Right atrium auricular region (tissue), 2 donors: ENCODE measurements at regions not wholly inside any gene's neighbourhood (a gene's known extent, or its start where the extent isn't known, plus 50 kb on each side); places are given as distances from the start of the nearest gene placed in this dataset.

ENCODE experiments used
- DNase-seq: peaks from one replicate; pipeline ENCODE4 v3.0.0-alpha.2; 2019; ENCODE audit warnings: low spot score
- H3K27ac ChIP-seq, 2 donors: fragments of 200-600 bp; sonication (generic); 1 replicate in 1 of 2; 2 replicates in 1 of 2; pipeline ENCODE4 v1.5.1; 2016 to 2019
- H3K27me3 ChIP-seq, 2 donors: fragments of 200-600 bp; sonication (generic); one replicate each; pipeline versions ENCODE4 v1.5.1 to v1.6.0; 2017 to 2019
- H3K36me3 ChIP-seq: fragments of 200-600 bp; sonication (generic); one replicate; pipeline ENCODE4 v1.5.1; 2016
- H3K4me1 ChIP-seq, 2 donors: fragments of 200-600 bp; sonication (generic); one replicate each; pipeline versions ENCODE4 v1.5.1 to v1.6.0; 2017 to 2019
- H3K4me3 ChIP-seq, 2 donors: fragments of 200-600 bp; sonication (generic); 1 replicate in 1 of 2; 2 replicates in 1 of 2; pipeline ENCODE4 v1.5.1; 2017 to 2019; ENCODE audit warnings: mild to moderate bottlenecking in 1 of 2, moderate library complexity in 1 of 2
- H3K9me3 ChIP-seq, 2 donors: fragments of 200-600 bp; sonication (generic); one replicate each; pipeline ENCODE4 v1.5.1; 2019
- TF ChIP-seq, protein P1 (sequence below), 2 donors: fragments of 200-600 bp; sonication (generic); IDR thresholded peaks; one replicate each; pipeline ENCODE4 v1.5.1; 2019; ENCODE audit warnings: antibody characterized with exemption in 2 of 2

DNA sequence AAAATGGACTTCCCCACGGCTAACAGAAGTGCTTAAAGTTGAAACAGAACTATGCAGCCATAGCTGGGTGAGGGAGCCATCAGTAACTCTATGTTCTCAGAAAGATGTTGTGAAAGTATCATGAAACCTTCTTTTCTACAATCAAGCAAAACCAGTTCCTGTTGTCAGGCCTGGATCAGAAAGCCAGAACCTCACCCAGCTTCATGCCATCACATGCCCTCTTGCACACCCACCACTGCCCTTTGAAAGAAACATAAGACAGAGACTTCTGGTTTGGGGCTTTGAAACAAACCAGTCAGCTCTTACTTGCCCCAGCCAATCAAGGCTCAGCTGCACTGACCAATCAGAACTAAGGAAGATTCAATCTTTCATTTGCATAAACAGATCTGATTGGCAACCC lies 230.8 kb upstream of the FERD3L start:
- Histone ChIP-seq H3K27me3 (no peaks in the 10 kb centered on the region), H3K4me3 (no peak overlapping the region), H3K4me1 (no peaks in the 10 kb centered on the region), H3K9me3 (no peaks in the 10 kb centered on the region), H3K36me3 (no peaks in the 10 kb centered on the region), H3K27ac (no peak overlapping the region)
- TF ChIP-seq, protein P1, sequence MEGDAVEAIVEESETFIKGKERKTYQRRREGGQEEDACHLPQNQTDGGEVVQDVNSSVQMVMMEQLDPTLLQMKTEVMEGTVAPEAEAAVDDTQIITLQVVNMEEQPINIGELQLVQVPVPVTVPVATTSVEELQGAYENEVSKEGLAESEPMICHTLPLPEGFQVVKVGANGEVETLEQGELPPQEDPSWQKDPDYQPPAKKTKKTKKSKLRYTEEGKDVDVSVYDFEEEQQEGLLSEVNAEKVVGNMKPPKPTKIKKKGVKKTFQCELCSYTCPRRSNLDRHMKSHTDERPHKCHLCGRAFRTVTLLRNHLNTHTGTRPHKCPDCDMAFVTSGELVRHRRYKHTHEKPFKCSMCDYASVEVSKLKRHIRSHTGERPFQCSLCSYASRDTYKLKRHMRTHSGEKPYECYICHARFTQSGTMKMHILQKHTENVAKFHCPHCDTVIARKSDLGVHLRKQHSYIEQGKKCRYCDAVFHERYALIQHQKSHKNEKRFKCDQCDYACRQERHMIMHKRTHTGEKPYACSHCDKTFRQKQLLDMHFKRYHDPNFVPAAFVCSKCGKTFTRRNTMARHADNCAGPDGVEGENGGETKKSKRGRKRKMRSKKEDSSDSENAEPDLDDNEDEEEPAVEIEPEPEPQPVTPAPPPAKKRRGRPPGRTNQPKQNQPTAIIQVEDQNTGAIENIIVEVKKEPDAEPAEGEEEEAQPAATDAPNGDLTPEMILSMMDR (IDR thresholded peaks at IDR 0.05): no peak
- DNase-seq: no peak

DNA sequence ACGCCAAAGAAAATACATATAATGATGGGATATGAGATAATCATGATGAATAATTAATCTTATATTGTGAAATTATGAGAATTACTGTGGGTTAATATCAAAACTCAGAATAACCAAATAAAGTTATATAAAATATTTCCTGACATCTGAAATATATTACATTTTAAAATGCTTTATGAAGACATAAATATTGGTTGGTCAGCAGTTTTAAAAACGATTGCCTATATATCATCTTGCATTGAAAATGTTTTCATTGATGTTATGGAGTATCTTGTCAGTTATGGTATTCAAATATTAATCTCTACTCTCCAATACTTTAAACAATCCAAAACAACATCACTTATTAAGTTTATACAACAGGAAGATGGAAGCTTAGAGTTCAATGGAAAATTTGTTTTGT lies 228.1 kb upstream of the FERD3L start:
- TF ChIP-seq, protein P1 (IDR thresholded peaks at IDR 0.05): no peak
- Histone ChIP-seq H3K27ac (no peak overlapping the region), H3K36me3 (no peaks in the 10 kb centered on the region), H3K4me3 (no peak overlapping the region), H3K4me1 (no peaks in the 10 kb centered on the region), H3K9me3 (no peaks in the 10 kb centered on the region), H3K27me3 (no peaks in the 10 kb centered on the region)
- no peak for DNase-seq

DNA sequence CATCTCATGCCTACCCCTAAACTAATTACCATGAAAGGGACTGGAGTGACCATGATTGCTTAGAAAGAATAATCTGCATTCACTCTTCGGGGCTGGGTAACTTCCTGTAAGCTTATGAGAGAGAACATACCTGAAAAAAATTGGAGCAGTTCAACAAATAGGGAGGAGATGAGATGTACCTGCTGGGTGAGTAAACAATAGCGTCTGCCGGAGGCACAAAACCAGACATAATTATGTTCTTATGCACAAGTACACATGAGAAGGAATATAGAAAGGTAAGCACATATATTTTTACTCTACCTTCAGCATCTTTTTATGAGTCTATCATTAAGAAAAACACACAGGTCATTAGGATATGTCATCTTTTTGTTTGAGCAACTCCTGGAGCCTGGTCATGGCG lies 224.6 kb upstream of the FERD3L start:
- Histone ChIP-seq H3K9me3 (no peaks in the 10 kb centered on the region), H3K27me3 (no peaks in the 10 kb centered on the region), H3K27ac (no peak overlapping the region), H3K4me1 (no peaks in the 10 kb centered on the region), H3K36me3 (no peaks in the 10 kb centered on the region), H3K4me3 (no peak overlapping the region)
- no peak for DNase-seq
- TF ChIP-seq, protein P1 (IDR thresholded peaks at IDR 0.05): no peak

DNA sequence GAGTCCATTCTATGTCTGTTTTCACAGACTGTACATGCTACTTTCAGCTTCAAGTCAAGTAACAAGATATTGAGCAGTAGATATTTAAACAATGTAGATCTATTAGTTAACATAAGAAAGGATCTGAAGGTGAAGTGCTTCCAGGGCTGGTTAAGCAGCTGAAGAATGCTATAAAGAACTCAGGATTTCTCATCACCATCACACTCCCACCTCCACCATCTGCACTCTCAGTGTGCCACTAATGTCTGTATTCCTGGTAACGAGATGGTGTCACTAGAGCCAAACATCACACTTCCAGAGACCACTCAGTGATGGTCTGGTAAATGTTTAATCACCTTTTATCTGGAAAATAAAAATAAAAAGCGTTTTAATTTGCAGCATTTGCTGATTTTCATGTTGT lies 224.0 kb upstream of the FERD3L start:
- Histone ChIP-seq H3K4me3 (no peak overlapping the region), H3K9me3 (no peaks in the 10 kb centered on the region), H3K27me3 (no peaks in the 10 kb centered on the region), H3K4me1 (no peaks in the 10 kb centered on the region), H3K36me3 (no peaks in the 10 kb centered on the region), H3K27ac (no peak overlapping the region)
- no peak for DNase-seq
- TF ChIP-seq, protein P1 (IDR thresholded peaks at IDR 0.05): no peak

DNA sequence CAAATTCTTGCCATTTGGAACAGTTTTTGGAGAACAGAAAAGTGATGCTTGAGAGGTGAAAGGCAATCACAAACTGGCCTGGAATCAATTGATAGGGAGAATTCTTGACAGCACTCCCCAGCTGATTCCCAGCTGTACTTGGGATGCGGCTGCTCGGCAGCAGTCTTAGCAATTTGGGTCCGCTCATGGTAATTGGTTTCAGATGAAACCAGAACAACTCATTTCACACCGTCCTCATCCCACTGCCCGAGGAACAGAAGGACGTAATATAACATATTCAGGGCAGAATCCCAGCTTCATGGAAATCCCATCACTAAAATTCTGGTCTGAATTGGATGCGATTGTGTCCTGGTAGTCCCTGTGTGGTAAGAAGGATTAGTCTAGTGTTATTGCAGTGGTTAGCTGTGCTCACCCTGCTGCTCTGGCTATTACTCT lies 223.3 kb upstream of the FERD3L start:
- no peak for DNase-seq
- Histone ChIP-seq H3K27me3 (no peaks in the 10 kb centered on the region), H3K9me3 (no peaks in the 10 kb centered on the region), H3K27ac (no peak overlapping the region), H3K4me3 (no peak overlapping the region), H3K4me1 (no peaks in the 10 kb centered on the region), H3K36me3 (no peaks in the 10 kb centered on the region)
- TF ChIP-seq, protein P1 (IDR thresholded peaks at IDR 0.05): no peak

DNA sequence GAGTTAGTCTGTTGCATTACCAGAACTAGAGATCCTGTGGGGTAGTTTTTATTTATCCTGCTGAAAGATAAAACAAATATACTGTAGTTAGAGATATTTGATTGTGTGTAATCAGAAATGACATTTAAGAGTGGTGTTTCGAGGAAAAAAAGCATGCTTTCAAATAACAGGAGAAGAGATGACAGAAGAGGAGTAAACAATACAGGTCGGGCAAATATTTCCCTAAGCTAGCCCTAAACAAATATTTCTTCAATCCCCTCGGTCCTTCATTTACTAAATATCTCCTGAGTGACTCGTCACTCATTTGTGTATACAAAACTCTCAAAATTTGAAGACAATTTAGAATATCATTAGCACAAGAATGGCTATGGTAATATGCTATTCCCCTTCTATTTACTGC lies 219.7 kb upstream of the FERD3L start:
- Histone ChIP-seq H3K27ac (no peak overlapping the region), H3K4me1 (no peaks in the 10 kb centered on the region), H3K27me3 (no peaks in the 10 kb centered on the region), H3K9me3 (no peaks in the 10 kb centered on the region), H3K4me3 (no peak overlapping the region), H3K36me3 (no peaks in the 10 kb centered on the region)
- TF ChIP-seq, protein P1 (IDR thresholded peaks at IDR 0.05): no peak
- no peak for DNase-seq
